ENCODE measurements at regions not wholly inside any gene's neighbourhood (a gene's known extent, or its start where the extent isn't known, plus 50 kb on each side); places are given as distances from the start of the nearest gene placed in this dataset.

DNA sequence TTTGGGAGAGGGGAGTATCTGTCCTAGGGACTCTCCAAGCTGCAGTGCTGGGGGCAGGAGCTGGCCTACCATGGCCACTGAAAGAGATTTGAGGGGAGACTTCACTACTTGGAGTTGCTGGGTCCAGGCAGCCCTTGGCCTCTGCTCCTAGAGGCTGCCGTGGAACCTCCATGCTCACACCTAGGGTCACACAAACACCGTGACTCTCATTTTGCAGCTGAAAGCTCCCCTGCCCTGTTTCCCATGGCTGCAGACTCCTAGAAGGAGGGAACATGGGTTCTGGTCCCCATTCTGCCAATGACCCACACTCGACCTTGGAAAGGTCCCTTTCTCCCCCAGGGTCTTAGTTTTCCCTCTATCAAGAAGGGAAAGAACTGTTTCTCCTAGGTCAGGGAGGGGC, 147.1 kb upstream of the PPP1R26 start:
- no peak for TF ChIP-seq CTCF (optimal IDR thresholded peaks at IDR 0.05 in 1 of 3, IDR thresholded peaks at IDR 0.05 in 1 of 3, conservative IDR thresholded peaks at IDR 0.05 in 1 of 3; ENCODE audit: extremely low read depth in 1 of 3, insufficient read depth in 2 of 3, low read length in 3 of 3)
- TF ChIP-seq EZH2 (IDR thresholded peaks at IDR 0.05; ENCODE audit: low read length): no peak

Data from keratinocyte (primary cell).